HepG2 (cell line): ENCODE measurements at regions not wholly inside any gene's neighbourhood (a gene's known extent, or its start where the extent isn't known, plus 50 kb on each side); places are given as distances from the start of the nearest gene placed in this dataset.
A peak's percentile ranks its signal among the peaks of the same experiment; 100 is the strongest.

Experiments
- HDAC6 ChIP-seq: fragments of 200-600 bp; sonication (generic); IDR thresholded peaks from 2 replicates; pipeline ENCODE4 v1.7.0; 2017; ENCODE audit warnings: mild to moderate bottlenecking, antibody characterized with exemption, low read length, low read depth
- KAT8 ChIP-seq: IDR thresholded peaks from 2 replicates; pipeline ENCODE4 v1.6.1; 2016; ENCODE audit warnings: missing genetic modification reagents, missing compliant biosample characterization
- KDM5B ChIP-seq: sonication (generic); formaldehyde crosslinking; IDR thresholded peaks from 2 replicates; pipeline ENCODE4 v1.4.0; 2020; ENCODE audit warnings: missing genetic modification reagents, mild to moderate bottlenecking, borderline replicate concordance
- NCOA2 ChIP-seq: sonication (generic); formaldehyde crosslinking; IDR thresholded peaks from 2 replicates; pipeline ENCODE4 v1.8.0; 2022; ENCODE audit warnings: inconsistent platforms
- NPAS2 ChIP-seq: sonication (generic); formaldehyde crosslinking; IDR thresholded peaks from 2 replicates; pipeline ENCODE4 v1.8.0; 2022; ENCODE audit warnings: mild to moderate bottlenecking, missing genetic modification reagents, borderline replicate concordance
- NR2C2 ChIP-seq: sonication (generic); formaldehyde crosslinking; IDR thresholded peaks from 2 replicates; pipeline ENCODE4 v1.4.0; 2020; ENCODE audit warnings: missing genetic modification reagents, mild to moderate bottlenecking, moderate library complexity, borderline replicate concordance
- POLR2AphosphoS5 ChIP-seq: IDR thresholded peaks from 2 replicates; pipeline ENCODE4 v1.6.1; 2012; ENCODE audit warnings: low read depth, low read length
- RAD51 ChIP-seq: fragments of 450-650 bp; IDR thresholded peaks from 2 replicates; pipeline ENCODE4 v1.6.1; 2016; ENCODE audit warnings: borderline replicate concordance
- ZBTB20 ChIP-seq: sonication (generic); formaldehyde crosslinking; IDR thresholded peaks from 2 replicates; pipeline ENCODE4 v1.8.1; 2023; ENCODE audit warnings: missing genetic modification reagents, low read depth, mild to moderate bottlenecking, borderline replicate concordance
- ZFX ChIP-seq: sonication (generic); formaldehyde crosslinking; IDR thresholded peaks from 2 replicates; pipeline ENCODE4 v1.4.0; 2020; ENCODE audit warnings: mild to moderate bottlenecking, low read depth, missing genetic modification reagents, moderate library complexity
- ZMYM2 ChIP-seq: sonication (generic); formaldehyde crosslinking; IDR thresholded peaks from 2 replicates; pipeline ENCODE4 v1.8.0; 2022; ENCODE audit warnings: mild to moderate bottlenecking, missing genetic modification reagents
- ZNF234 ChIP-seq: sonication (generic); formaldehyde crosslinking; conservative IDR thresholded peaks from 2 replicates; pipeline ENCODE4 v1.5.1; 2020; ENCODE audit warnings: mild to moderate bottlenecking, missing genetic modification reagents
- ZNF670 ChIP-seq: sonication (generic); formaldehyde crosslinking; IDR thresholded peaks from 2 replicates; pipeline ENCODE4 v1.8.0; 2022; ENCODE audit warnings: mild to moderate bottlenecking, missing genetic modification reagents, borderline replicate concordance
- ZNF781 ChIP-seq: sonication (generic); formaldehyde crosslinking; IDR thresholded peaks from 2 replicates; pipeline ENCODE4 v1.5.1; 2020; ENCODE audit warnings: borderline replicate concordance, mild to moderate bottlenecking, missing genetic modification reagents; ENCODE audit errors: not compliant biosample characterization
- ZNF841 ChIP-seq: sonication (generic); formaldehyde crosslinking; IDR thresholded peaks from 2 replicates; pipeline ENCODE4 v1.8.1; 2023; ENCODE audit warnings: missing genetic modification reagents, borderline replicate concordance
- TF ChIP-seq, protein P1 (sequence below): sonication (generic); formaldehyde crosslinking; IDR thresholded peaks from 2 replicates; pipeline ENCODE4 v1.4.0; 2020; ENCODE audit warnings: missing genetic modification reagents
- TF ChIP-seq, protein P2 (sequence below): sonication (generic); formaldehyde crosslinking; IDR thresholded peaks from 2 replicates; pipeline ENCODE4 v1.9.0; 2021; ENCODE audit warnings: missing genetic modification reagents, borderline replicate concordance
- TF ChIP-seq, protein P3 (sequence below): sonication (generic); formaldehyde crosslinking; IDR thresholded peaks from 2 replicates; pipeline ENCODE4 v1.4.0; 2020; ENCODE audit warnings: missing genetic modification reagents
- TF ChIP-seq, protein P4 (sequence below): sonication (generic); formaldehyde crosslinking; IDR thresholded peaks from 2 replicates; pipeline ENCODE4 v1.9.0; 2022; ENCODE audit warnings: low read depth, missing genetic modification reagents
- TF ChIP-seq, protein P5 (sequence below): sonication (generic); formaldehyde crosslinking; IDR thresholded peaks from 2 replicates; pipeline ENCODE4 v1.4.0; 2020; ENCODE audit warnings: missing genetic modification reagents

DNA sequence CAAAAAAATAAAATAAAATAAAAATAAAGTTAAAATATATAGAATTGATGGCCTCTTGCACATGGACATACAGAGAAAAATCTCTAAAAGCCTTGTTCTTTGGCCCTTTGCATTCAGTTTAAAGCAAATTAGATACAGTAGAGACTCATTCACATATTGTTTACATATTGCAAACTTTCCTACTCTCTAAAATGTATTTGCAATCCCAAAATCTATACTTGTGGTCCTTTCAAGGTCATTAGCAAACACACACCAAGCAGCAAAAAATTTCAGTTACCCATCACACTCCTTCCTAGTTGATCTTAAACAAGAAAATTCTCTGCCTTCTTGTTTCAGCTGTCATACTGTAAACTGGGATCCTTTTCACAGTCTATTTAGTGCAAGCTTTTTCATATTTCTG is 61.0 kb upstream of the SLC44A3 start (continued):
- TF ChIP-seq, protein P1, sequence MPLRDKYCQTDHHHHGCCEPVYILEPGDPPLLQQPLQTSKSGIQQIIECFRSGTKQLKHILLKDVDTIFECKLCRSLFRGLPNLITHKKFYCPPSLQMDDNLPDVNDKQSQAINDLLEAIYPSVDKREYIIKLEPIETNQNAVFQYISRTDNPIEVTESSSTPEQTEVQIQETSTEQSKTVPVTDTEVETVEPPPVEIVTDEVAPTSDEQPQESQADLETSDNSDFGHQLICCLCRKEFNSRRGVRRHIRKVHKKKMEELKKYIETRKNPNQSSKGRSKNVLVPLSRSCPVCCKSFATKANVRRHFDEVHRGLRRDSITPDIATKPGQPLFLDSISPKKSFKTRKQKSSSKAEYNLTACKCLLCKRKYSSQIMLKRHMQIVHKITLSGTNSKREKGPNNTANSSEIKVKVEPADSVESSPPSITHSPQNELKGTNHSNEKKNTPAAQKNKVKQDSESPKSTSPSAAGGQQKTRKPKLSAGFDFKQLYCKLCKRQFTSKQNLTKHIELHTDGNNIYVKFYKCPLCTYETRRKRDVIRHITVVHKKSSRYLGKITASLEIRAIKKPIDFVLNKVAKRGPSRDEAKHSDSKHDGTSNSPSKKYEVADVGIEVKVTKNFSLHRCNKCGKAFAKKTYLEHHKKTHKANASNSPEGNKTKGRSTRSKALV (CRISPR knock-in tag): no peak
- TF ChIP-seq ZNF781 (no peak), NCOA2 (peak; percentile 86), ZNF234 (CRISPR knock-in tag) (no peak), ZNF841 (no peak), HDAC6 (no peak), KAT8 (CRISPR knock-in tag) (peak; percentile 53; the same call in 1 of the 2 replicates), NR2C2 (CRISPR knock-in tag) (peak; percentile 37; the same call in 1 of the 2 replicates), ZBTB20 (CRISPR knock-in tag) (no peak), RAD51 (no peak), ZFX (CRISPR knock-in tag) (no peak), ZNF670 (CRISPR knock-in tag) (no peak), NPAS2 (CRISPR knock-in tag) (no peak), ZMYM2 (CRISPR knock-in tag) (no peak), POLR2AphosphoS5 (no peak), KDM5B (CRISPR knock-in tag) (no peak)
- TF ChIP-seq, protein P2, sequence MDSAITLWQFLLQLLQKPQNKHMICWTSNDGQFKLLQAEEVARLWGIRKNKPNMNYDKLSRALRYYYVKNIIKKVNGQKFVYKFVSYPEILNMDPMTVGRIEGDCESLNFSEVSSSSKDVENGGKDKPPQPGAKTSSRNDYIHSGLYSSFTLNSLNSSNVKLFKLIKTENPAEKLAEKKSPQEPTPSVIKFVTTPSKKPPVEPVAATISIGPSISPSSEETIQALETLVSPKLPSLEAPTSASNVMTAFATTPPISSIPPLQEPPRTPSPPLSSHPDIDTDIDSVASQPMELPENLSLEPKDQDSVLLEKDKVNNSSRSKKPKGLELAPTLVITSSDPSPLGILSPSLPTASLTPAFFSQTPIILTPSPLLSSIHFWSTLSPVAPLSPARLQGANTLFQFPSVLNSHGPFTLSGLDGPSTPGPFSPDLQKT (CRISPR knock-in tag): no peak
- TF ChIP-seq, protein P3, sequence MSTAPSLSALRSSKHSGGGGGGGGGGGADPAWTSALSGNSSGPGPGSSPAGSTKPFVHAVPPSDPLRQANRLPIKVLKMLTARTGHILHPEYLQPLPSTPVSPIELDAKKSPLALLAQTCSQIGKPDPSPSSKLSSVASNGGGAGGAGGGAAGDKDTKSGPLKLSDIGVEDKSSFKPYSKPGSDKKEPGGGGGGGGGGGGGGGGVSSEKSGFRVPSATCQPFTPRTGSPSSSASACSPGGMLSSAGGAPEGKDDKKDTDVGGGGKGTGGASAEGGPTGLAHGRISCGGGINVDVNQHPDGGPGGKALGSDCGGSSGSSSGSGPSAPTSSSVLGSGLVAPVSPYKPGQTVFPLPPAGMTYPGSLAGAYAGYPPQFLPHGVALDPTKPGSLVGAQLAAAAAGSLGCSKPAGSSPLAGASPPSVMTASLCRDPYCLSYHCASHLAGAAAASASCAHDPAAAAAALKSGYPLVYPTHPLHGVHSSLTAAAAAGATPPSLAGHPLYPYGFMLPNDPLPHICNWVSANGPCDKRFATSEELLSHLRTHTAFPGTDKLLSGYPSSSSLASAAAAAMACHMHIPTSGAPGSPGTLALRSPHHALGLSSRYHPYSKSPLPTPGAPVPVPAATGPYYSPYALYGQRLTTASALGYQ (CRISPR knock-in tag): no peak
- TF ChIP-seq, protein P4, sequence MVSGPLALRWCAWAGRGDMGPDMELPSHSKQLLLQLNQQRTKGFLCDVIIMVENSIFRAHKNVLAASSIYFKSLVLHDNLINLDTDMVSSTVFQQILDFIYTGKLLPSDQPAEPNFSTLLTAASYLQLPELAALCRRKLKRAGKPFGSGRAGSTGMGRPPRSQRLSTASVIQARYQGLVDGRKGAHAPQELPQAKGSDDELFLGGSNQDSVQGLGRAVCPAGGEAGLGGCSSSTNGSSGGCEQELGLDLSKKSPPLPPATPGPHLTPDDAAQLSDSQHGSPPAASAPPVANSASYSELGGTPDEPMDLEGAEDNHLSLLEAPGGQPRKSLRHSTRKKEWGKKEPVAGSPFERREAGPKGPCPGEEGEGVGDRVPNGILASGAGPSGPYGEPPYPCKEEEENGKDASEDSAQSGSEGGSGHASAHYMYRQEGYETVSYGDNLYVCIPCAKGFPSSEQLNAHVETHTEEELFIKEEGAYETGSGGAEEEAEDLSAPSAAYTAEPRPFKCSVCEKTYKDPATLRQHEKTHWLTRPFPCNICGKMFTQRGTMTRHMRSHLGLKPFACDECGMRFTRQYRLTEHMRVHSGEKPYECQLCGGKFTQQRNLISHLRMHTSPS (CRISPR knock-in tag): no peak
- TF ChIP-seq, protein P5, sequence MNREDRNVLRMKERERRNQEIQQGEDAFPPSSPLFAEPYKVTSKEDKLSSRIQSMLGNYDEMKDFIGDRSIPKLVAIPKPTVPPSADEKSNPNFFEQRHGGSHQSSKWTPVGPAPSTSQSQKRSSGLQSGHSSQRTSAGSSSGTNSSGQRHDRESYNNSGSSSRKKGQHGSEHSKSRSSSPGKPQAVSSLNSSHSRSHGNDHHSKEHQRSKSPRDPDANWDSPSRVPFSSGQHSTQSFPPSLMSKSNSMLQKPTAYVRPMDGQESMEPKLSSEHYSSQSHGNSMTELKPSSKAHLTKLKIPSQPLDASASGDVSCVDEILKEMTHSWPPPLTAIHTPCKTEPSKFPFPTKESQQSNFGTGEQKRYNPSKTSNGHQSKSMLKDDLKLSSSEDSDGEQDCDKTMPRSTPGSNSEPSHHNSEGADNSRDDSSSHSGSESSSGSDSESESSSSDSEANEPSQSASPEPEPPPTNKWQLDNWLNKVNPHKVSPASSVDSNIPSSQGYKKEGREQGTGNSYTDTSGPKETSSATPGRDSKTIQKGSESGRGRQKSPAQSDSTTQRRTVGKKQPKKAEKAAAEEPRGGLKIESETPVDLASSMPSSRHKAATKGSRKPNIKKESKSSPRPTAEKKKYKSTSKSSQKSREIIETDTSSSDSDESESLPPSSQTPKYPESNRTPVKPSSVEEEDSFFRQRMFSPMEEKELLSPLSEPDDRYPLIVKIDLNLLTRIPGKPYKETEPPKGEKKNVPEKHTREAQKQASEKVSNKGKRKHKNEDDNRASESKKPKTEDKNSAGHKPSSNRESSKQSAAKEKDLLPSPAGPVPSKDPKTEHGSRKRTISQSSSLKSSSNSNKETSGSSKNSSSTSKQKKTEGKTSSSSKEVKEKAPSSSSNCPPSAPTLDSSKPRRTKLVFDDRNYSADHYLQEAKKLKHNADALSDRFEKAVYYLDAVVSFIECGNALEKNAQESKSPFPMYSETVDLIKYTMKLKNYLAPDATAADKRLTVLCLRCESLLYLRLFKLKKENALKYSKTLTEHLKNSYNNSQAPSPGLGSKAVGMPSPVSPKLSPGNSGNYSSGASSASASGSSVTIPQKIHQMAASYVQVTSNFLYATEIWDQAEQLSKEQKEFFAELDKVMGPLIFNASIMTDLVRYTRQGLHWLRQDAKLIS (CRISPR knock-in tag): no peak
